ENCODE measurements at regions not wholly inside any gene's neighbourhood (a gene's known extent, or its start where the extent isn't known, plus 50 kb on each side); places are given as distances from the start of the nearest gene placed in this dataset.

DNA sequence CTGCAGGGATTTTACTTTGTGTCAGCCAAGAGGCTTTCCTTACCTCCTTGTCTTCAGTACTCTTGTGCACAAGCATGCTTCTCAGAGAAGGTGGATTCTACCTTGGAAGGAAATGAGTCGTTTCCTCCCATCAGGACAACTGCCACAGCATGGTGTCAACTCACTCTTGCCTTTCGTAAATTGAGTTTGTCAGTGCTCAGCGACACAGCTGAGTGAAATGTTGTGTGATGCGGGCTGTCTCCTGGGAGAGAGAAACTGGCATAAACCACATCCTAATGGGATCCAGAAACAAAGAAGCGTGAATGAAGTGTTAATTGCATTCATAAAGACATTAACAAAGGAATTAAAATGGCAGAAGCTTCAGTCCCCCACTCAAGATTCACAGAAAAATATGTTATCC is 51.5 kb upstream of the SLC22A15 start:
- TF ChIP-seq CTCF (IDR thresholded peaks at IDR 0.05): no peak
- no peak for TF ChIP-seq POLR2A (IDR thresholded peaks at IDR 0.05)
- no peak for TF ChIP-seq POLR2AphosphoS5 (IDR thresholded peaks at IDR 0.05)

Measured in prostate gland (tissue), 2 donors.